Activated CD4-positive, alpha-beta memory T cell treated with anti-CD3 and anti-CD28 coated beads for 36 hours (primary cell): ENCODE measurements at regions not wholly inside any gene's neighbourhood (a gene's known extent, or its start where the extent isn't known, plus 50 kb on each side); places are given as distances from the start of the nearest gene placed in this dataset.

Source experiments
- CTCF ChIA-PET: fragments of 350-600 bp; sonication (Branson Sonifier 250); formaldehyde crosslinking; loops from one replicate; lab custom pipeline; 2021; ENCODE audit warnings: antibody characterized with exemption, inconsistent platforms; lab: Charles Lee
- POLR2A ChIA-PET: fragments of 350-600 bp; sonication (Branson Sonifier 250); formaldehyde crosslinking; loops from one replicate; lab custom pipeline; 2021; ENCODE audit warnings: antibody characterized with exemption; lab: Charles Lee
- DNase-seq: peaks from one replicate; pipeline ENCODE4 v3.0.0-alpha.2; 2020
- H3K27ac Mint-ChIP-seq: one replicate; pipeline ENCODE4 v1.8.0; 2021; ENCODE audit warnings: mixed read lengths
- H3K27me3 Mint-ChIP-seq: one replicate; pipeline ENCODE4 v1.8.0; 2021; ENCODE audit warnings: mixed read lengths
- H3K36me3 Mint-ChIP-seq: one replicate; pipeline ENCODE4 v1.8.0; 2021; ENCODE audit warnings: mixed read lengths
- H3K4me1 Mint-ChIP-seq: one replicate; pipeline ENCODE4 v1.8.0; 2021; ENCODE audit warnings: low read depth, mixed read lengths
- H3K4me3 Mint-ChIP-seq: one replicate; pipeline ENCODE4 v1.8.0; 2021; ENCODE audit warnings: mild to moderate bottlenecking, mixed read lengths
- H3K9me3 Mint-ChIP-seq: one replicate; pipeline ENCODE4 v1.8.0; 2021; ENCODE audit warnings: mixed read lengths
- intact Hi-C: fragments of 100-400 bp; cut with micrococcal nuclease; formaldehyde crosslinking; loops from one replicate; pipeline ENCODE4 v1.15.1; 2023

DNA sequence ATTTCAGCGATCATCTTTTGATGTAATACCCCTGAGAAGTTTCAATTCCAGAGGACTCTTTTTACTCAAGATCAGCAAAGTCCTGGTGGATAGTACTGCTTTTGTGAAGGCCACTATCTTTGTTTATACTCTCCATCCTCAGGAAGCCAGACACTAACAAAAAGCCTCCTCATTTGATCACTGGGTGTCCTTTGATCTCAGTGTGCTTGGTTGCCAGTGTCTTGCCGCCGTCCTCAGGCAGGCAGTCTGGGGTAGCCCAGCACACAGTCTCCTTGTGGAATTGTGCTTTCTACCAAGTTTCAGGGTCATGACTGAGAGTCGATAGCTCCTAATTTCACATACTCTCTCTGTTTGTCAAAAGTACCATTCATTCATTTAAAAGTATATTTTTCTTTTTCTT lies 762.2 kb downstream of the EFNB2 start:
- no peak for DNase-seq
- Mint-ChIP-seq H3K27ac (no peak overlapping the region), H3K4me1 (no peaks in the 10 kb centered on the region), H3K27me3 (no peaks in the 10 kb centered on the region), H3K4me3 (no peak overlapping the region), H3K36me3 (no peaks in the 10 kb centered on the region), H3K9me3 (no peaks in the 10 kb centered on the region)
- POLR2A ChIA-PET: no interaction called here
- CTCF ChIA-PET: interaction anchor here (1.0 kb wide), 1 partner anchor 15 kb away, joined by 3 read pairs; no protein-coding TSS in a partner anchor
- intact Hi-C loops: no loop called here

- Mint-ChIP-seq H3K27me3 (no peaks in the 10 kb centered on the region), H3K36me3 (no peaks in the 10 kb centered on the region), H3K9me3 (no peaks in the 10 kb centered on the region), H3K4me1 (no peaks in the 10 kb centered on the region), H3K4me3 (no peak overlapping the region), H3K27ac (no peak overlapping the region)
- ChIA-PET CTCF (no interaction called here), POLR2A (no interaction called here)
- no peak for DNase-seq
- intact Hi-C loops: no loop called here
These were observed 771.0 kb downstream of the EFNB2 start for GRCh38 chr13:105764486-105764885.

GRCh38 chr13:105763851-105764250 lies 771.6 kb downstream of the EFNB2 start:
- Mint-ChIP-seq H3K27me3 (no peaks in the 10 kb centered on the region), H3K36me3 (no peaks in the 10 kb centered on the region), H3K4me3 (no peak overlapping the region), H3K27ac (no peak overlapping the region), H3K4me1 (no peaks in the 10 kb centered on the region), H3K9me3 (no peaks in the 10 kb centered on the region)
- CTCF ChIA-PET: no interaction called here
- POLR2A ChIA-PET: no interaction called here
- intact Hi-C loops: no loop called here
- no peak for DNase-seq

DNA sequence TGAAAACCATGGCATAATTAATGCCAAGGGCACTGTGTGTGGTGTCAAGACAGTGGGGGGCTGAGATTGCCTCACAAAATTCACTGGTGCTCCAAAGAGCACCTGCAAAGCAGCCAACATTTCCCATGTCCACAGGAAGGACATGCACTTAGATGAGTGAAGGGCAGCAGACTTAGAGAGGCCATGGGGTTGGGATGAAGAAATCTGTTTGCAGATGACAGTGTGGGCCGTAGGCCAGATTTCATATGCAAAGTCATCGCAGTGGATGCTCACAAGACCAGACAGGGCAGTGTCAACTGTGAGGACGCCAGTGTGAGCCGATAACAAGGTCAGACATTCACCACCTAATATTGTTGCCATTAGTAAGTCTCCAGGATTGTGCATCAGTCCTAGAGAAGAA lies 773.4 kb downstream of the EFNB2 start:
- Mint-ChIP-seq H3K27ac (no peak overlapping the region), H3K27me3 (no peaks in the 10 kb centered on the region), H3K4me1 (no peaks in the 10 kb centered on the region), H3K9me3 (no peaks in the 10 kb centered on the region), H3K4me3 (no peak overlapping the region), H3K36me3 (no peaks in the 10 kb centered on the region)
- DNase-seq: no peak
- CTCF ChIA-PET: no interaction called here
- POLR2A ChIA-PET: no interaction called here
- intact Hi-C loops: no loop called here

GRCh38 chr13:105758918-105759860 lies 776.3 kb downstream of the EFNB2 start:
- H3K4me1 Mint-ChIP-seq: no peaks in the 10 kb centered on the region
- no peaks in the 10 kb centered on the region for H3K27me3 Mint-ChIP-seq
- ChIA-PET POLR2A (no interaction called here), CTCF (no interaction called here)
- no peak for DNase-seq
- H3K4me3 Mint-ChIP-seq: no peak overlapping the region
- intact Hi-C loops: no loop called here
- H3K27ac Mint-ChIP-seq: no peak overlapping the region
- H3K9me3 Mint-ChIP-seq: no peaks in the 10 kb centered on the region
- no peaks in the 10 kb centered on the region for H3K36me3 Mint-ChIP-seq

DNA sequence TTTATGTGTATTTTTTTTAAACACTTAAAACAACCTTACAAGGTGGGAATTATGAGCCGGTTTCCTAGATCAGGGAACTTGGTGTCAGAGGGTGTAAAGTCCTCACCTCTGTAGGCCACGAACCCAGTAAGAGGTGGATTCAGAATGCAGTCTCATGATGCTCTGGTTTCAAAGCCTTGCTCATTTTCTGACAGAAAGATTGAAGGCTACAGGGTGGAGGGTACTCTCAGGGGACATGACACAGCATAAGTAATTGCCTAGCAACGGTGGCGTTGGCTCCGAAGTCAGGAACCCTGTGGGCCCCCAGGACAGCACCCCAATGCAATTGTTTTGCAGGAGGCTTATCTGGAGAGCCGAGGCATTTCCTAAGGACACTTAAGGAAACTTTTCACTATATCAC lies 794.7 kb downstream of the EFNB2 start:
- ChIA-PET POLR2A (no interaction called here), CTCF (no interaction called here)
- intact Hi-C loops: no loop called here
- DNase-seq: no peak
- Mint-ChIP-seq H3K27me3 (no peaks in the 10 kb centered on the region), H3K36me3 (no peaks in the 10 kb centered on the region), H3K4me1 (no peaks in the 10 kb centered on the region), H3K9me3 (peaks cover 6% of the 10 kb centered on the region), H3K27ac (no peak overlapping the region), H3K4me3 (no peak overlapping the region)

- CTCF ChIA-PET: no interaction called here
- DNase-seq: no peak
- POLR2A ChIA-PET: no interaction called here
- no peaks in the 10 kb centered on the region for H3K36me3 Mint-ChIP-seq
- no peaks in the 10 kb centered on the region for H3K4me1 Mint-ChIP-seq
- no peaks in the 10 kb centered on the region for H3K27me3 Mint-ChIP-seq
- peaks cover 3% of the 10 kb centered on the region for H3K9me3 Mint-ChIP-seq
- intact Hi-C loops: no loop called here
- no peak overlapping the region for H3K27ac Mint-ChIP-seq
- H3K4me3 Mint-ChIP-seq: no peak overlapping the region
These were observed 797.8 kb downstream of the EFNB2 start for GRCh38 chr13:105737688-105738087.

DNA sequence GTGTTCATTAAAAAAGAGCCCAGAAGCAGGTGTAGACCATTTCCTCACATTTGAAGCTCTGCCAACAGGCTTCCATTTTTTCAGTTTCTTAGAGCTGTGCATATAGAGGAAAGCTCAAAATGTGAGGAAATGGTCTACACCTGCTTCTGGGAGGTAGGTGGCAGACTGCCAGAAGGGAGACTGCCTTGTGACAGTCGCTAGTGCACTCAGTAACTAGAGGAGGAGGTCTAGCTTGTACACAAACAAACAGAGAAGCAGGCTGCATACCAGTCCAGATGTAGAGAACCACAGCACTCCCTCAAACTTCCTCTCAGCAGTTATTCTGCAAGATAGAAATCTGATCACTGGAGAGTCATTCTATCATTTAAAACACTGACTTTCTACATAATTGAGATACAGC lies 800.2 kb downstream of the EFNB2 start:
- DNase-seq: no peak
- Mint-ChIP-seq H3K9me3 (no peaks in the 10 kb centered on the region), H3K4me3 (no peak overlapping the region), H3K36me3 (no peaks in the 10 kb centered on the region), H3K27ac (no peak overlapping the region), H3K4me1 (no peaks in the 10 kb centered on the region), H3K27me3 (no peaks in the 10 kb centered on the region)
- intact Hi-C loops: no loop called here
- POLR2A ChIA-PET: no interaction called here
- CTCF ChIA-PET: no interaction called here

GRCh38 chr13:105732806-105733529 lies 802.5 kb downstream of the EFNB2 start:
- H3K9me3 Mint-ChIP-seq: no peaks in the 10 kb centered on the region
- no peak overlapping the region for H3K27ac Mint-ChIP-seq
- no peaks in the 10 kb centered on the region for H3K4me1 Mint-ChIP-seq
- ChIA-PET CTCF (no interaction called here), POLR2A (no interaction called here)
- H3K27me3 Mint-ChIP-seq: no peaks in the 10 kb centered on the region
- H3K36me3 Mint-ChIP-seq: no peaks in the 10 kb centered on the region
- H3K4me3 Mint-ChIP-seq: no peak overlapping the region
- DNase-seq: no peak
- intact Hi-C loops: no loop called here

DNA sequence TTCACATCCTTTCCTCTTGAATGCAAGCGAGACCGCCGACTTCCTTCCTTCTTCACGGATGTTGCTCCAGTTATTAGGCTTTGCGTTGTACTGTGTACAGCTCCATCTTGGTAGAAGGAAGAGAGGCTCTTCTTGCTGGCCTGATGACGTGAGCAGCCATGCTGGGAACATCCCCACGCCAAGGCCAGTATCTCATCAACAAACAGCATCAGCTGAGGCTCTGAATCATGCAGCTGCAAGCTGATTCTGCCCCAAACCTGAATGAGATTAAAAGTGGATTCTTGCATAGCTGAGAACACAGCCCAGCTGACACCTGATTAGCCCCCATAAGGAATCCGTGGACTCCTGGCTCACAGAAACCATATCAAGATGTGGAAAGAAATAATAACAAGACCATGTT lies 809.6 kb downstream of the EFNB2 start:
- no peaks in the 10 kb centered on the region for H3K9me3 Mint-ChIP-seq
- H3K27me3 Mint-ChIP-seq: no peaks in the 10 kb centered on the region
- intact Hi-C loops: no loop called here
- DNase-seq: no peak
- CTCF ChIA-PET: no interaction called here
- no peak overlapping the region for H3K4me3 Mint-ChIP-seq
- POLR2A ChIA-PET: no interaction called here
- H3K27ac Mint-ChIP-seq: no peak overlapping the region
- no peaks in the 10 kb centered on the region for H3K4me1 Mint-ChIP-seq
- no peaks in the 10 kb centered on the region for H3K36me3 Mint-ChIP-seq

GRCh38 chr13:105721016-105721415 lies 814.4 kb downstream of the EFNB2 start:
- Mint-ChIP-seq H3K27ac (no peak overlapping the region), H3K27me3 (no peaks in the 10 kb centered on the region), H3K9me3 (no peaks in the 10 kb centered on the region), H3K36me3 (no peaks in the 10 kb centered on the region), H3K4me3 (no peak overlapping the region), H3K4me1 (no peaks in the 10 kb centered on the region)
- ChIA-PET POLR2A (no interaction called here), CTCF (no interaction called here)
- intact Hi-C loops: no loop called here
- DNase-seq: no peak

DNA sequence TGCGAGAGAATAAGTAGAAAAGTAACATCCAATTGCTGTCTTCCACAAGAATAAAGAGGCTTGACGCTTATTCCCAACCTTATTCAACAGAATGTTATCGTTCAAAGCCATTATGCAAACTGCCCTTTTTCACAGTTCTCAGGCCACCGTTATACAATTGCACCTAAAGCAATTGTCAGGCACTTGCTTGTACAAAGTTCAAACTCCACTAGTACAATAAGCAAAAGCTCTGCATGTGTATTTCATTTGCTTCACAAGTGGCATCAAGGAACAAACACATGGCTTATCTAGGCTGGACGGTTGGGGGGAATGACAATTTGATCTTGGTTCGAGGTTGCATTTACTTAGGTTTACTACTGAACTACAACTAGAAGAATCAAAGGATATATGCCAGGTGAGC lies 815.6 kb downstream of the EFNB2 start:
- POLR2A ChIA-PET: no interaction called here
- no peaks in the 10 kb centered on the region for H3K9me3 Mint-ChIP-seq
- H3K36me3 Mint-ChIP-seq: no peaks in the 10 kb centered on the region
- CTCF ChIA-PET: no interaction called here
- no peaks in the 10 kb centered on the region for H3K27me3 Mint-ChIP-seq
- H3K4me1 Mint-ChIP-seq: no peaks in the 10 kb centered on the region
- H3K27ac Mint-ChIP-seq: no peak overlapping the region
- no peak overlapping the region for H3K4me3 Mint-ChIP-seq
- intact Hi-C loops: no loop called here
- DNase-seq: no peak

DNA sequence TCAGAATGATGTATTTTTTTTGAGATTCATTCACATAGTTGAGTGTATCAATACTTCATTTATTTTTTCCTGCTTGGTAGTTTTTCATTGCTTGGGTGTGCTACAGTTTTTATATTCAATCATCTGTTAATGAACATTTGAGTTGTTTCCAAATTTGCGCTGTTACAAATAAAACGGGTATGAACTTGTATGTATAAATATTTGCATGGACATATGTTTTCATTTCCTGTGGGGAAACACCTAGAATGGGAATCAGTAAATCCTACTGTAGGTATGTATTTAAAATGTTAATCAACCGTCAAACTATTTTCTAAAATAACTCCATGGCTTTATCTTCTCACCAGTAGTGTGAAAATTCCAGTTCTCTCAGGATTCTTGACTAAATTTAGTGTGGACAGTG lies 826.3 kb downstream of the EFNB2 start:
- POLR2A ChIA-PET: no interaction called here
- intact Hi-C loops: no loop called here

More for the DNA sequence above, 826.3 kb downstream of the EFNB2 start:
- no peak overlapping the region for H3K27ac Mint-ChIP-seq
- no peaks in the 10 kb centered on the region for H3K9me3 Mint-ChIP-seq
- H3K27me3 Mint-ChIP-seq: no peaks in the 10 kb centered on the region
- CTCF ChIA-PET: no interaction called here
- no peaks in the 10 kb centered on the region for H3K4me1 Mint-ChIP-seq
- DNase-seq: no peak
- no peaks in the 10 kb centered on the region for H3K36me3 Mint-ChIP-seq
- no peak overlapping the region for H3K4me3 Mint-ChIP-seq
